Endothelial cell of umbilical vein (primary cell): ENCODE measurements at regions not wholly inside any gene's neighbourhood (a gene's known extent, or its start where the extent isn't known, plus 50 kb on each side); places are given as distances from the start of the nearest gene placed in this dataset.

Experiments used
- BruUV-seq: library from RNA; stranded (reverse); fragments of 400-500 nt; replicated peaks from 2 replicates; lab custom pipeline; 2021; lab: Mats Ljungman, UMichigan
- CTCF ChIA-PET: fragments of 300-600, 350-600 bp; sonication (Branson Sonifier 250); formaldehyde crosslinking; loops from one replicate; lab custom pipeline; 2021; ENCODE audit warnings: antibody characterized with exemption, inconsistent platforms; lab: Charles Lee
- POLR2A ChIA-PET: fragments of 300-600, 350-600 bp; sonication (Branson Sonifier 250); formaldehyde crosslinking; loops from one replicate; lab custom pipeline; 2021; ENCODE audit warnings: antibody characterized with exemption, inconsistent platforms; lab: Charles Lee
- DNase-seq: peaks from one replicate; pipeline ENCODE4 v3.0.0-alpha.2; 2011; ENCODE audit warnings: low read depth, low spot score
- FAIRE-seq: peaks from 2 replicates; lab custom pipeline; 2011; peaks lifted over from hg19 to GRCh38; lab: Jason Lieb, UNC
- H2AFZ ChIP-seq: 2 replicates; pipeline ENCODE4 v1.6.0; 2012; ENCODE audit warnings: low read depth, low read length, control low read depth, inconsistent platforms
- H3K27ac ChIP-seq: 2 replicates; pipeline ENCODE4 v1.5.1; 2011; ENCODE audit warnings: low read depth, mild to moderate bottlenecking, control low read depth, low read length, moderate library complexity; ENCODE audit not compliant: insufficient read depth
- H3K27me3 ChIP-seq, 2 experiments: 2 replicates each; pipeline versions ENCODE4 v1.6.0 to v1.6.1; 2011; ENCODE audit warnings: low read length in 2 of 2, mixed read lengths in 1 of 2; ENCODE audit not compliant: control insufficient read depth in 2 of 2, insufficient read depth in 2 of 2
- H3K36me3 ChIP-seq, 2 experiments: 2 replicates in 1 of 2; 3 replicates in 1 of 2; pipeline ENCODE4 v1.5.1; 2011; ENCODE audit warnings: low read length in 2 of 2, mild to moderate bottlenecking in 1 of 2, moderate library complexity in 1 of 2; ENCODE audit not compliant: control insufficient read depth in 2 of 2, insufficient read depth in 2 of 2; ENCODE audit errors: extremely low read depth in 1 of 2
- H3K4me1 ChIP-seq: 3 replicates; pipeline ENCODE4 v1.5.1; 2011; ENCODE audit warnings: mild to moderate bottlenecking, low read length; ENCODE audit not compliant: control insufficient read depth, insufficient read depth; ENCODE audit errors: extremely low read depth
- H3K4me2 ChIP-seq: 2 replicates; pipeline ENCODE4 v1.6.1; 2011; ENCODE audit warnings: low read length, control low read depth, mixed read lengths; ENCODE audit not compliant: insufficient read depth
- H3K4me3 ChIP-seq, 3 experiments: fragments of 200-600 bp in 1 of 3; sonication (generic), shearing (Covaris generic) in 1 of 3; replicated peaks in 1 of 3; 2 replicates each; pipeline ENCODE4 v1.5.1; 2011 to 2016; ENCODE audit warnings: control low read depth in 3 of 3, low read length in 3 of 3, mild to moderate bottlenecking in 2 of 3, inconsistent platforms in 1 of 3, low read depth in 1 of 3, moderate library complexity in 1 of 3; ENCODE audit not compliant: insufficient read depth in 1 of 3
- H3K79me2 ChIP-seq: 2 replicates; pipeline ENCODE4 v1.6.0; 2012; ENCODE audit warnings: low read length, inconsistent platforms; ENCODE audit not compliant: control insufficient read depth, insufficient read depth
- H3K9ac ChIP-seq: replicated peaks from 2 replicates; pipeline ENCODE3; 2011; ENCODE audit warnings: low read length, control low read depth; ENCODE audit not compliant: insufficient read depth; ENCODE audit errors: extremely low read depth
- H3K9me1 ChIP-seq: replicated peaks from 3 replicates; pipeline ENCODE4 v1.6.0; 2011; ENCODE audit warnings: mild to moderate bottlenecking, low read length; ENCODE audit not compliant: control insufficient read depth, insufficient read depth; ENCODE audit errors: extremely low read depth
- H3K9me3 ChIP-seq: replicated peaks from 2 replicates; pipeline ENCODE4 v1.5.1; 2012; ENCODE audit warnings: low read length, inconsistent platforms; ENCODE audit not compliant: control insufficient read depth, insufficient read depth
- H4K20me1 ChIP-seq: replicated peaks from 2 replicates; pipeline ENCODE3; 2011; ENCODE audit warnings: mild to moderate bottlenecking, low read length; ENCODE audit not compliant: control insufficient read depth, insufficient read depth; ENCODE audit errors: extremely low read depth
- CTCF ChIP-seq, 2 donors: IDR thresholded peaks; 1 replicate in 1 of 2; 2 replicates in 1 of 2; pipeline ENCODE4 v1.5.1; 2011; ENCODE audit warnings: low read length in 2 of 2, mild to moderate bottlenecking in 2 of 2, moderate library complexity in 2 of 2, control low read depth in 1 of 2, inconsistent platforms in 1 of 2, low read depth in 1 of 2; ENCODE audit not compliant: insufficient read depth in 1 of 2; ENCODE audit errors: extremely low read depth in 1 of 2
- EZH2 ChIP-seq: IDR thresholded peaks from 2 replicates; pipeline ENCODE4 v1.6.1; 2012; ENCODE audit warnings: borderline replicate concordance, low read depth, mild to moderate bottlenecking, moderate library complexity, low read length, inconsistent platforms; ENCODE audit not compliant: severe bottlenecking
- FOS ChIP-seq: IDR thresholded peaks from 2 replicates; pipeline ENCODE4 v1.6.1; 2011; ENCODE audit warnings: mild to moderate bottlenecking, low read length, moderate library complexity, borderline replicate concordance; ENCODE audit not compliant: insufficient read depth
- GATA2 ChIP-seq: IDR thresholded peaks from 2 replicates; pipeline ENCODE4 v1.7.0; 2011; ENCODE audit warnings: low read depth, mild to moderate bottlenecking, moderate library complexity, mixed read lengths, low read length; ENCODE audit not compliant: insufficient read length, insufficient read depth
- JUN ChIP-seq: IDR thresholded peaks from 2 replicates; pipeline ENCODE4 v1.6.1; 2011; ENCODE audit warnings: borderline replicate concordance, low read depth; ENCODE audit not compliant: insufficient read length, insufficient read depth
- MAX ChIP-seq: IDR thresholded peaks from 2 replicates; pipeline ENCODE4 v1.6.1; 2011; ENCODE audit not compliant: insufficient read depth, insufficient read length
- MYC ChIP-seq: IDR thresholded peaks from one replicate; pipeline ENCODE4 v1.6.1; 2011; ENCODE audit warnings: mild to moderate bottlenecking, low read depth, low read length
- POLR2A ChIP-seq: IDR thresholded peaks from 2 replicates; pipeline ENCODE4 v1.6.1; 2012; ENCODE audit warnings: low read depth, mild to moderate bottlenecking, control low read depth, low read length
- POLR2AphosphoS5 ChIP-seq: IDR thresholded peaks from 2 replicates; pipeline ENCODE4 v1.6.1; 2012; ENCODE audit warnings: low read depth, mild to moderate bottlenecking, control low read depth, low read length, moderate library complexity; ENCODE audit not compliant: insufficient read depth
- dilution Hi-C: fragments of 300-500 bp; cut with MboI; formaldehyde crosslinking; loops from one replicate; pipeline ENCODE4 v1.15.0; 2019; ENCODE audit warnings: low sequenced_read_pairs; ENCODE audit not compliant: extremely low pct_ligation_motif_present
- intact Hi-C: fragments of 100-400 bp; cut with micrococcal nuclease; formaldehyde crosslinking; loops from one replicate; pipeline ENCODE4 v1.10.0; 2022

- intact Hi-C loops, result no loop called here
- no peaks in the 10 kb centered on the region for H3K27me3 ChIP-seq
Observed at GRCh38 chr6:40281402-40281801, 305.8 kb downstream of the LRFN2 start.

More at GRCh38 chr6:40281402-40281801, 305.8 kb downstream of the LRFN2 start:
- no TSS peak for BruUV-seq
- ChIA-PET POLR2A (no interaction called here), CTCF (no interaction called here)
- DNase-seq (no peak), FAIRE-seq (no peak)
- Histone ChIP-seq H3K4me1 (no peaks in the 10 kb centered on the region), H3K4me2 (no peak overlapping the region), H4K20me1 (no peaks in the 10 kb centered on the region), H2AFZ (no peak overlapping the region), H3K9me1 (no peaks in the 10 kb centered on the region), H3K4me3 (no peak overlapping the region), H3K9me3 (no peaks in the 10 kb centered on the region), H3K79me2 (no peaks in the 10 kb centered on the region), H3K36me3 (no peaks in the 10 kb centered on the region), H3K27ac (no peak overlapping the region), H3K9ac (no peak overlapping the region)
- dilution Hi-C loops, result no loop called here
- TF ChIP-seq FOS (no peak), POLR2AphosphoS5 (no peak), EZH2 (no peak), GATA2 (no peak), MYC (no peak), CTCF (IDR thresholded peaks at IDR 0.05; ENCODE audit: extremely low read depth in 1 of 2, insufficient read depth in 1 of 2, low read depth in 1 of 2, low read length in 2 of 2) (no peak), POLR2A (no peak), MAX (no peak), JUN (no peak)
